H1 (cell line): ENCODE measurements at regions not wholly inside any gene's neighbourhood (a gene's known extent, or its start where the extent isn't known, plus 50 kb on each side); places are given as distances from the start of the nearest gene placed in this dataset.
A peak's percentile ranks its signal among the peaks of the same experiment; 100 is the strongest.

Source experiments
- CTCF ChIA-PET: fragments of 300-600 bp; sonication (Branson Sonifier 250); formaldehyde crosslinking; loops from one replicate; lab custom pipeline; 2021; ENCODE audit not compliant: partially characterized antibody; lab: Charles Lee
- POLR2A ChIA-PET: fragments of 300-600 bp; sonication (Branson Sonifier 250); formaldehyde crosslinking; loops from one replicate; lab custom pipeline; 2021; ENCODE audit warnings: inconsistent platforms; ENCODE audit not compliant: partially characterized antibody; lab: Charles Lee
- DNase-seq, 2 experiments: peaks; one replicate each; pipeline versions ENCODE4 v3.0.0 to v3.0.0-alpha.2; 2010 to 2022; ENCODE audit warnings: low spot score in 2 of 2, low read depth in 1 of 2, mixed read lengths in 1 of 2
- FAIRE-seq: peaks from 2 replicates; lab custom pipeline; 2011; peaks lifted over from hg19 to GRCh38; lab: Jason Lieb, UNC
- H2AFZ ChIP-seq: 2 replicates; pipeline ENCODE4 v1.8.1; 2012; ENCODE audit warnings: low read length, inconsistent platforms
- H2AK5ac ChIP-seq: 2 replicates; pipeline ENCODE4 v1.6.1; 2013; ENCODE audit warnings: low read depth, low read length
- H2BK120ac ChIP-seq: replicated peaks from 2 replicates; pipeline ENCODE3; 2013; ENCODE audit warnings: low read depth, low read length, inconsistent platforms
- H2BK12ac ChIP-seq: 2 replicates; pipeline ENCODE4 v1.6.1; 2013; ENCODE audit warnings: low read depth, low read length
- H2BK15ac ChIP-seq: 2 replicates; pipeline ENCODE4 v1.6.1; 2013; ENCODE audit warnings: low read length
- H2BK20ac ChIP-seq: 2 replicates; pipeline ENCODE4 v1.6.1; 2013; ENCODE audit warnings: low read length
- H2BK5ac ChIP-seq: 2 replicates; pipeline ENCODE4 v1.6.1; 2013; ENCODE audit warnings: low read depth, low read length
- H3K14ac ChIP-seq: 2 replicates; pipeline ENCODE4 v1.6.1; 2013; ENCODE audit warnings: inconsistent platforms; ENCODE audit not compliant: insufficient read length
- H3K18ac ChIP-seq: 2 replicates; pipeline ENCODE4 v1.6.1; 2013; ENCODE audit warnings: low read length; ENCODE audit errors: extremely low read depth
- H3K23ac ChIP-seq: 2 replicates; pipeline ENCODE4 v1.6.1; 2013; ENCODE audit warnings: inconsistent platforms; ENCODE audit not compliant: insufficient read length
- H3K23me2 ChIP-seq: 2 replicates; pipeline ENCODE4 v1.6.1; 2013; ENCODE audit warnings: low read depth, low read length
- H3K27ac ChIP-seq: 2 replicates; pipeline ENCODE4 v1.6.1; 2011; ENCODE audit warnings: low read depth, low read length, inconsistent platforms
- H3K27me3 ChIP-seq, 4 experiments: replicated peaks in 1 of 4; 1 replicate in 1 of 4; 2 replicates in 3 of 4; pipeline versions ENCODE4 v1.6.1 to v1.8.1; 2011 to 2013; ENCODE audit warnings: low read length in 3 of 4, mild to moderate bottlenecking in 3 of 4, inconsistent platforms in 2 of 4, mixed read lengths in 2 of 4, moderate library complexity in 1 of 4; ENCODE audit not compliant: control insufficient read depth in 3 of 4, insufficient read depth in 3 of 4; ENCODE audit errors: extremely low read depth in 1 of 4
- H3K36me3 ChIP-seq, 4 experiments: 2 replicates each; pipeline versions ENCODE4 v1.6.1 to v1.8.1; 2011 to 2013; ENCODE audit warnings: mild to moderate bottlenecking in 4 of 4, low read length in 3 of 4, moderate library complexity in 2 of 4, control low read depth in 1 of 4, inconsistent platforms in 1 of 4; ENCODE audit not compliant: insufficient read depth in 4 of 4, control insufficient read depth in 2 of 4
- H3K4ac ChIP-seq: replicated peaks from 2 replicates; pipeline ENCODE3; 2013; ENCODE audit warnings: low read length, low read depth, mixed read lengths, inconsistent platforms; ENCODE audit not compliant: insufficient read length
- H3K4me1 ChIP-seq, 4 experiments: replicated peaks in 1 of 4; 1 replicate in 1 of 4; 2 replicates in 3 of 4; pipeline versions ENCODE4 v1.6.1 to v1.8.1; 2011 to 2013; ENCODE audit warnings: low read length in 3 of 4, inconsistent platforms in 2 of 4, mixed read lengths in 1 of 4; ENCODE audit not compliant: insufficient read depth in 4 of 4, control insufficient read depth in 3 of 4
- H3K4me2 ChIP-seq, 2 experiments: 2 replicates each; pipeline versions ENCODE4 v1.6.1 to v1.8.1; 2011 to 2013; ENCODE audit warnings: low read depth in 2 of 2, low read length in 2 of 2, control low read depth in 1 of 2, inconsistent platforms in 1 of 2, mild to moderate bottlenecking in 1 of 2; ENCODE audit not compliant: insufficient read depth in 1 of 2
- H3K4me3 ChIP-seq, 4 experiments: fragments of 200-600, 300-600 bp in 1 of 4; sonication (generic), shearing (Covaris generic), sonication (Bioruptor Twin) in 1 of 4; 2 replicates each; pipeline versions ENCODE4 v1.5.1 to v1.8.1; 2011 to 2016; ENCODE audit warnings: low read length in 4 of 4, low read depth in 3 of 4, control low read depth in 2 of 4, inconsistent platforms in 2 of 4, mild to moderate bottlenecking in 2 of 4, mixed read lengths in 1 of 4, moderate library complexity in 1 of 4; ENCODE audit not compliant: insufficient read depth in 2 of 4; ENCODE audit errors: extremely low read depth in 1 of 4
- H3K56ac ChIP-seq: replicated peaks from 2 replicates; pipeline ENCODE3; 2013; ENCODE audit warnings: low read depth, mild to moderate bottlenecking, mixed read lengths, low read length, inconsistent platforms; ENCODE audit not compliant: insufficient read length
- H3K79me1 ChIP-seq: 2 replicates; pipeline ENCODE4 v1.6.1; 2013; ENCODE audit warnings: low read depth, low read length, control low read depth
- H3K79me2 ChIP-seq, 2 experiments: 2 replicates each; pipeline versions ENCODE4 v1.6.1 to v1.8.1; 2012 to 2013; ENCODE audit warnings: low read length in 2 of 2, mild to moderate bottlenecking in 2 of 2, inconsistent platforms in 1 of 2; ENCODE audit not compliant: insufficient read depth in 2 of 2, control insufficient read depth in 1 of 2
- H3K9ac ChIP-seq, 4 experiments: replicated peaks in 1 of 4; 1 replicate in 1 of 4; 2 replicates in 3 of 4; pipeline versions ENCODE4 v1.6.1 to v1.8.1; 2011 to 2013; ENCODE audit warnings: low read depth in 3 of 4, low read length in 3 of 4, control low read depth in 2 of 4, mild to moderate bottlenecking in 2 of 4, moderate library complexity in 2 of 4, inconsistent platforms in 1 of 4; ENCODE audit errors: extremely low read depth in 1 of 4
- H3K9me3 ChIP-seq, 2 experiments: 2 replicates each; pipeline versions ENCODE4 v1.6.1 to v1.8.1; 2012 to 2013; ENCODE audit warnings: mild to moderate bottlenecking in 2 of 2, moderate library complexity in 2 of 2, control low read depth in 1 of 2, inconsistent platforms in 1 of 2, low read depth in 1 of 2, low read length in 1 of 2, mixed read lengths in 1 of 2; ENCODE audit not compliant: insufficient read depth in 2 of 2
- H4K20me1 ChIP-seq, 2 experiments: replicated peaks in 1 of 2; 2 replicates each; pipeline versions ENCODE3 to v1.8.1; 2011 to 2013; ENCODE audit warnings: inconsistent platforms in 2 of 2, low read length in 2 of 2, mild to moderate bottlenecking in 1 of 2; ENCODE audit not compliant: insufficient read depth in 2 of 2, control insufficient read depth in 1 of 2
- H4K5ac ChIP-seq: 2 replicates; pipeline ENCODE4 v1.6.1; 2013; ENCODE audit warnings: low read length, low read depth, mixed read lengths, inconsistent platforms; ENCODE audit not compliant: insufficient read length
- H4K8ac ChIP-seq: 2 replicates; pipeline ENCODE4 v1.8.0; 2013; ENCODE audit warnings: mild to moderate bottlenecking, moderate library complexity, low read length, inconsistent platforms; ENCODE audit not compliant: insufficient read depth; ENCODE audit errors: extremely low read depth
- H4K91ac ChIP-seq: replicated peaks from 2 replicates; pipeline ENCODE3; 2013; ENCODE audit warnings: low read length, mixed read lengths, inconsistent platforms; ENCODE audit not compliant: insufficient read length
- BRCA1 ChIP-seq: IDR thresholded peaks from 2 replicates; pipeline ENCODE4 v1.6.1; 2012; ENCODE audit warnings: low read depth, low read length, improper control_type of control experiment
- CBX5 ChIP-seq: fragments of 300-800, 300-1000 bp; sonication (generic); IDR thresholded peaks from 2 replicates; pipeline ENCODE4 v1.7.1; 2016; ENCODE audit warnings: antibody characterized with exemption, low read length, low read depth
- FOSL1 ChIP-seq: IDR thresholded peaks from 2 replicates; pipeline ENCODE4 v1.6.1; 2011; ENCODE audit warnings: mild to moderate bottlenecking, low read depth, low read length, moderate library complexity; ENCODE audit not compliant: insufficient read depth
- GTF2F1 ChIP-seq: IDR thresholded peaks from 2 replicates; pipeline ENCODE4 v1.6.1; 2012; ENCODE audit warnings: low read depth, low read length, improper control_type of control experiment, borderline replicate concordance
- KDM5A ChIP-seq: fragments of 200-600 bp; IDR thresholded peaks from 2 replicates; pipeline ENCODE4 v1.7.1; 2012; ENCODE audit warnings: mild to moderate bottlenecking, low read length, inconsistent platforms, mixed read lengths
- MAX ChIP-seq: IDR thresholded peaks from 2 replicates; pipeline ENCODE4 v1.6.1; 2012; ENCODE audit warnings: inconsistent platforms
- NRF1 ChIP-seq: IDR thresholded peaks from 2 replicates; pipeline ENCODE4 v1.6.1; 2011; ENCODE audit warnings: mild to moderate bottlenecking, low read depth, low read length, improper control_type of control experiment
- POU5F1 ChIP-seq: IDR thresholded peaks from 2 replicates; pipeline ENCODE4 v1.6.1; 2011; ENCODE audit warnings: low read depth, mild to moderate bottlenecking, low read length, moderate library complexity
- SAP30 ChIP-seq: fragments of 300-600 bp; sonication (generic); IDR thresholded peaks from 2 replicates; pipeline ENCODE4 v1.7.1; 2012; ENCODE audit warnings: low read length, moderate library complexity, mild to moderate bottlenecking, inconsistent platforms; ENCODE audit not compliant: insufficient read depth, insufficient replicate concordance
- SRF ChIP-seq: IDR thresholded peaks from 2 replicates; pipeline ENCODE4 v1.6.1; 2011; ENCODE audit warnings: mild to moderate bottlenecking, low read depth, low read length, moderate library complexity
- TCF12 ChIP-seq: IDR thresholded peaks from 2 replicates; pipeline ENCODE4 v1.6.1; 2011; ENCODE audit warnings: low read depth, mild to moderate bottlenecking, low read length
- TEAD4 ChIP-seq: IDR thresholded peaks from 2 replicates; pipeline ENCODE4 v1.6.1; 2012; ENCODE audit warnings: low read depth, low read length, inconsistent platforms, mixed read lengths
- USF2 ChIP-seq: IDR thresholded peaks from 2 replicates; pipeline ENCODE4 v1.6.1; 2011; ENCODE audit warnings: low read length, improper control_type of control experiment
- ZNF274 ChIP-seq: IDR thresholded peaks from 2 replicates; pipeline ENCODE4 v1.7.0; 2012; ENCODE audit warnings: low read length, borderline replicate concordance; ENCODE audit errors: extremely low read depth
- WGBS, 2 experiments: shearing (Covaris generic) in 1 of 2; methylation state at CpG; one replicate each; pipeline versions ENCODE4 v1.1.6 to v1.1.7; 2013 to 2015; ENCODE audit warnings: low lambda C conversion rate in 2 of 2, mixed read lengths in 2 of 2, inconsistent platforms in 1 of 2, low coverage in 1 of 2, missing lambda C conversion rate in 1 of 2; ENCODE audit not compliant: insufficient replicate concordance in 2 of 2, insufficient coverage in 1 of 2, insufficient read length in 1 of 2; ENCODE audit errors: extremely low coverage in 1 of 2, missing lambda C conversion rate in 1 of 2; 5-methylcytosine and 5-hydroxymethylcytosine counted together

- H4K91ac ChIP-seq: peak overlapping the region; percentile 29
- WGBS, 2 experiments: 40% methylated on average over 1 of the region's 1 CpG; no CpG with 5 or more reads in 1 of the 2 experiments
- no peaks in the 10 kb centered on the region for H3K23me2 ChIP-seq
- peak overlapping the region; percentile 89; the same call in 1 of the 2 replicates for H2BK20ac ChIP-seq
- no peak overlapping the region for H2AFZ ChIP-seq
- peak overlapping the region in 1 of 4 experiments; percentile 19; a peak in 1 of 8 replicates for H3K4me3 ChIP-seq
- peak overlapping the region; percentile 44 to 74; a peak in 3 of 4 replicates for H3K4me2 ChIP-seq
- CTCF ChIA-PET: interaction anchor here (2.0 kb wide), 1 partner anchor 81 kb away, joined by 5 read pairs; no protein-coding TSS in a partner anchor
- peaks cover 3 to 32% (median 13%) of the 10 kb centered on the region in 4 experiments; a peak in 4 of 7 replicates for H3K4me1 ChIP-seq
- no peak overlapping the region for H3K9ac ChIP-seq
- no peak overlapping the region for H2BK15ac ChIP-seq
- peak overlapping the region; percentile 87 for H3K4ac ChIP-seq
- H4K5ac ChIP-seq: peak overlapping the region; percentile 89
- no peaks in the 10 kb centered on the region for H3K79me1 ChIP-seq
- FAIRE-seq (no peak), DNase-seq (no peak)
- H4K8ac ChIP-seq: no peak overlapping the region
- no peaks in the 10 kb centered on the region for H4K20me1 ChIP-seq
- no peaks in the 10 kb centered on the region for H3K9me3 ChIP-seq
- no peak overlapping the region for H2AK5ac ChIP-seq
- 0 out of 2 replicates have a peak overlapping the region, but pooled peaks have one; percentile 42 for H2BK12ac ChIP-seq
- no peak overlapping the region for H3K56ac ChIP-seq
- H2BK5ac ChIP-seq: peak overlapping the region; percentile 99; the same call in 1 of the 2 replicates
- peak overlapping the region; percentile 73 for H2BK120ac ChIP-seq
- H3K27me3 ChIP-seq: no peaks in the 10 kb centered on the region
- no peak overlapping the region for H3K14ac ChIP-seq
- H3K18ac ChIP-seq: peak overlapping the region; percentile 74; the same call in 1 of the 2 replicates
- H3K36me3 ChIP-seq: no peaks in the 10 kb centered on the region
- no peak overlapping the region for H3K23ac ChIP-seq
- POLR2A ChIA-PET: no interaction called here
- no peaks in the 10 kb centered on the region for H3K79me2 ChIP-seq
- H3K27ac ChIP-seq: no peak overlapping the region
- no peak for TF ChIP-seq MAX
- TF ChIP-seq FOSL1: no peak
- no peak for TF ChIP-seq USF2
- TF ChIP-seq KDM5A: no peak
- no peak for TF ChIP-seq BRCA1
- TF ChIP-seq POU5F1: no peak
- no peak for TF ChIP-seq TCF12
- no peak for TF ChIP-seq TEAD4
- TF ChIP-seq SRF: no peak
- no peak for TF ChIP-seq GTF2F1
- no peak for TF ChIP-seq CBX5
- TF ChIP-seq ZNF274: no peak
- TF ChIP-seq SAP30: no peak
- TF ChIP-seq NRF1: no peak
Observed at GRCh38 chr4:83852085-83852451, 316.2 kb downstream of the GPAT3 start.
